NCI-H2196 (cell line): ENCODE measurements at regions not wholly inside any gene's neighbourhood (a gene's known extent, or its start where the extent isn't known, plus 50 kb on each side); places are given as distances from the start of the nearest gene placed in this dataset.
"Not testable (repeated sequence)": the region's sequence is repeated elsewhere in the genome, so short reads cannot be mapped to it uniquely, and the experiment has no call there.

Source experiments
- DNase-seq: peaks from one replicate; lab custom pipeline; 2025; ENCODE audit not compliant: unreplicated experiment; lab: John Stamatoyannopoulos, UW

- DNase-seq: no peak
These were observed 873.5 kb downstream of the OTOL1 start for GRCh38 chr3:162370141-162370540.

GRCh38 chr3:162376761-162377160 lies 880.2 kb downstream of the OTOL1 start:
- no peak for DNase-seq

- no peak for DNase-seq
These were observed 881.0 kb downstream of the OTOL1 start for GRCh38 chr3:162377608-162378007.

GRCh38 chr3:162385387-162385786 lies 888.8 kb downstream of the OTOL1 start:
- DNase-seq: no peak

GRCh38 chr3:162390891-162391290 lies 894.3 kb downstream of the OTOL1 start:
- no peak for DNase-seq

GRCh38 chr3:162391301-162391700 lies 894.7 kb downstream of the OTOL1 start:
- DNase-seq: no peak

- DNase-seq: no peak
These were observed 898.9 kb downstream of the OTOL1 start for GRCh38 chr3:162395496-162395895.

- DNase-seq: no peak
These were observed 901.9 kb downstream of the OTOL1 start for GRCh38 chr3:162398554-162398953.

- DNase-seq: no peak
These were observed 904.1 kb downstream of the OTOL1 start for GRCh38 chr3:162400697-162401096.

GRCh38 chr3:162411556-162411955 lies 914.9 kb downstream of the OTOL1 start:
- not testable (repeated sequence) for DNase-seq

GRCh38 chr3:162421721-162422120 lies 925.1 kb downstream of the OTOL1 start:
- DNase-seq: no peak

- no peak for DNase-seq
These were observed 931.6 kb downstream of the OTOL1 start for GRCh38 chr3:162428192-162428591.

- no peak for DNase-seq
These were observed 939.1 kb downstream of the OTOL1 start for GRCh38 chr3:162435750-162436149.

GRCh38 chr3:162436826-162437225 lies 940.2 kb downstream of the OTOL1 start:
- DNase-seq: no peak

- DNase-seq: no peak
These were observed 940.9 kb downstream of the OTOL1 start for GRCh38 chr3:162437480-162437879.

- no peak for DNase-seq
These were observed 945.1 kb downstream of the OTOL1 start for GRCh38 chr3:162441716-162442115.

GRCh38 chr3:162443376-162443775 lies 946.8 kb downstream of the OTOL1 start:
- no peak for DNase-seq

- no peak for DNase-seq
These were observed 972.2 kb downstream of the OTOL1 start for GRCh38 chr3:162468791-162469190.

- no peak for DNase-seq
These were observed 990.5 kb downstream of the OTOL1 start for GRCh38 chr3:162487138-162487537.

- no peak for DNase-seq
These were observed 993.2 kb downstream of the OTOL1 start for GRCh38 chr3:162489853-162490252.

GRCh38 chr3:162491952-162492351 lies 995.3 kb downstream of the OTOL1 start:
- no peak for DNase-seq

GRCh38 chr3:162492446-162493081 lies 996.0 kb downstream of the OTOL1 start:
- no peak for DNase-seq

- no peak for DNase-seq
These were observed 1002.0 kb downstream of the OTOL1 start for GRCh38 chr3:162498626-162499025.
